ENCODE measurements at regions not wholly inside any gene's neighbourhood (a gene's known extent, or its start where the extent isn't known, plus 50 kb on each side); places are given as distances from the start of the nearest gene placed in this dataset.

- H3K4me3 ChIP-seq (ENCODE audit: low read depth, low read length): no peak overlapping the region
- TF ChIP-seq, protein P1, sequence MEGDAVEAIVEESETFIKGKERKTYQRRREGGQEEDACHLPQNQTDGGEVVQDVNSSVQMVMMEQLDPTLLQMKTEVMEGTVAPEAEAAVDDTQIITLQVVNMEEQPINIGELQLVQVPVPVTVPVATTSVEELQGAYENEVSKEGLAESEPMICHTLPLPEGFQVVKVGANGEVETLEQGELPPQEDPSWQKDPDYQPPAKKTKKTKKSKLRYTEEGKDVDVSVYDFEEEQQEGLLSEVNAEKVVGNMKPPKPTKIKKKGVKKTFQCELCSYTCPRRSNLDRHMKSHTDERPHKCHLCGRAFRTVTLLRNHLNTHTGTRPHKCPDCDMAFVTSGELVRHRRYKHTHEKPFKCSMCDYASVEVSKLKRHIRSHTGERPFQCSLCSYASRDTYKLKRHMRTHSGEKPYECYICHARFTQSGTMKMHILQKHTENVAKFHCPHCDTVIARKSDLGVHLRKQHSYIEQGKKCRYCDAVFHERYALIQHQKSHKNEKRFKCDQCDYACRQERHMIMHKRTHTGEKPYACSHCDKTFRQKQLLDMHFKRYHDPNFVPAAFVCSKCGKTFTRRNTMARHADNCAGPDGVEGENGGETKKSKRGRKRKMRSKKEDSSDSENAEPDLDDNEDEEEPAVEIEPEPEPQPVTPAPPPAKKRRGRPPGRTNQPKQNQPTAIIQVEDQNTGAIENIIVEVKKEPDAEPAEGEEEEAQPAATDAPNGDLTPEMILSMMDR (conservative IDR thresholded peaks at IDR 0.05; ENCODE audit: low read depth, low read length): no peak
- DNase-seq (ENCODE audit: low read depth): no peak
These were observed 415.0 kb downstream of the KCTD16 start for GRCh38 chr5:144585681-144586080.

GRCh38 chr5:144583541-144584449 is 413.1 kb downstream of the KCTD16 start:
- TF ChIP-seq, protein P1 (conservative IDR thresholded peaks at IDR 0.05; ENCODE audit: low read depth, low read length): no peak
- no peak for DNase-seq (ENCODE audit: low read depth)
- no peak overlapping the region for H3K4me3 ChIP-seq (ENCODE audit: low read depth, low read length)

- H3K4me3 ChIP-seq (ENCODE audit: low read depth, low read length): no peak overlapping the region
- no peak for DNase-seq (ENCODE audit: low read depth)
These were observed 411.4 kb downstream of the KCTD16 start for GRCh38 chr5:144582066-144582465.

GRCh38 chr5:144581044-144581443 is 410.4 kb downstream of the KCTD16 start:
- H3K4me3 ChIP-seq (ENCODE audit: low read depth, low read length): no peak overlapping the region
- TF ChIP-seq, protein P1 (conservative IDR thresholded peaks at IDR 0.05; ENCODE audit: low read depth, low read length): no peak
- DNase-seq (ENCODE audit: low read depth): no peak

More at GRCh38 chr5:144582066-144582465, 411.4 kb downstream of the KCTD16 start:
- TF ChIP-seq, protein P1 (conservative IDR thresholded peaks at IDR 0.05; ENCODE audit: low read depth, low read length): no peak

GRCh38 chr5:144577676-144578075 is 407.0 kb downstream of the KCTD16 start:
- TF ChIP-seq, protein P1 (conservative IDR thresholded peaks at IDR 0.05; ENCODE audit: low read depth, low read length): no peak
- no peak for DNase-seq (ENCODE audit: low read depth)

GRCh38 chr5:144575736-144576135 is 405.1 kb downstream of the KCTD16 start:
- TF ChIP-seq, protein P1 (conservative IDR thresholded peaks at IDR 0.05; ENCODE audit: low read depth, low read length): no peak
- DNase-seq (ENCODE audit: low read depth): no peak
- no peak overlapping the region for H3K4me3 ChIP-seq (ENCODE audit: low read depth, low read length)

More at GRCh38 chr5:144577676-144578075, 407.0 kb downstream of the KCTD16 start:
- H3K4me3 ChIP-seq (ENCODE audit: low read depth, low read length): no peak overlapping the region

GRCh38 chr5:144567421-144567780 is 396.7 kb downstream of the KCTD16 start:
- no peak overlapping the region for H3K4me3 ChIP-seq (ENCODE audit: low read depth, low read length)
- TF ChIP-seq, protein P1 (conservative IDR thresholded peaks at IDR 0.05; ENCODE audit: low read depth, low read length): no peak
- DNase-seq (ENCODE audit: low read depth): no peak
